ENCODE measurements at regions not wholly inside any gene's neighbourhood (a gene's known extent, or its start where the extent isn't known, plus 50 kb on each side); places are given as distances from the start of the nearest gene placed in this dataset.
A peak's percentile ranks its signal among the peaks of the same experiment; 100 is the strongest.

GRCh38 chr1:234963904-234964702 lies 164.5 kb downstream of the TOMM20 start (continued):
- no peak for TF ChIP-seq GMEB2 (CRISPR knock-in tag; IDR thresholded peaks at IDR 0.05; ENCODE audit: low read depth)
- TF ChIP-seq, protein P1, sequence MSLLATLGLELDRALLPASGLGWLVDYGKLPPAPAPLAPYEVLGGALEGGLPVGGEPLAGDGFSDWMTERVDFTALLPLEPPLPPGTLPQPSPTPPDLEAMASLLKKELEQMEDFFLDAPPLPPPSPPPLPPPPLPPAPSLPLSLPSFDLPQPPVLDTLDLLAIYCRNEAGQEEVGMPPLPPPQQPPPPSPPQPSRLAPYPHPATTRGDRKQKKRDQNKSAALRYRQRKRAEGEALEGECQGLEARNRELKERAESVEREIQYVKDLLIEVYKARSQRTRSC (CRISPR knock-in tag; IDR thresholded peaks at IDR 0.05; ENCODE audit: low read depth), result no peak
- TF ChIP-seq ZBTB33 (CRISPR knock-in tag; IDR thresholded peaks at IDR 0.05), result 0 out of 2 replicates have a peak, but pooled peaks have one; percentile 19
- TF ChIP-seq HOXA5 (CRISPR knock-in tag; IDR thresholded peaks at IDR 0.05), result no peak
- 0 out of 2 replicates have a peak, but pooled peaks have one; percentile 31 for TF ChIP-seq FOXO4 (CRISPR knock-in tag; conservative IDR thresholded peaks at IDR 0.05)
- TF ChIP-seq, protein P2, sequence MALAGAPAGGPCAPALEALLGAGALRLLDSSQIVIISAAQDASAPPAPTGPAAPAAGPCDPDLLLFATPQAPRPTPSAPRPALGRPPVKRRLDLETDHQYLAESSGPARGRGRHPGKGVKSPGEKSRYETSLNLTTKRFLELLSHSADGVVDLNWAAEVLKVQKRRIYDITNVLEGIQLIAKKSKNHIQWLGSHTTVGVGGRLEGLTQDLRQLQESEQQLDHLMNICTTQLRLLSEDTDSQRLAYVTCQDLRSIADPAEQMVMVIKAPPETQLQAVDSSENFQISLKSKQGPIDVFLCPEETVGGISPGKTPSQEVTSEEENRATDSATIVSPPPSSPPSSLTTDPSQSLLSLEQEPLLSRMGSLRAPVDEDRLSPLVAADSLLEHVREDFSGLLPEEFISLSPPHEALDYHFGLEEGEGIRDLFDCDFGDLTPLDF (CRISPR knock-in tag; IDR thresholded peaks at IDR 0.05), result no peak
- no peak for TF ChIP-seq ZNF281 (CRISPR knock-in tag; IDR thresholded peaks at IDR 0.05; ENCODE audit: borderline replicate concordance)
- TF ChIP-seq NFKB2 (CRISPR knock-in tag; IDR thresholded peaks at IDR 0.05; ENCODE audit: borderline replicate concordance), result 0 out of 2 replicates have a peak, but pooled peaks have one; percentile 40
- TF ChIP-seq ZNF564 (CRISPR knock-in tag; IDR thresholded peaks at IDR 0.05), result 0 out of 2 replicates have a peak, but pooled peaks have one; percentile 8
- TF ChIP-seq NR2F1 (CRISPR knock-in tag; IDR thresholded peaks at IDR 0.05), result no peak; a peak in 1 of 4 replicates
- TF ChIP-seq, protein P3, sequence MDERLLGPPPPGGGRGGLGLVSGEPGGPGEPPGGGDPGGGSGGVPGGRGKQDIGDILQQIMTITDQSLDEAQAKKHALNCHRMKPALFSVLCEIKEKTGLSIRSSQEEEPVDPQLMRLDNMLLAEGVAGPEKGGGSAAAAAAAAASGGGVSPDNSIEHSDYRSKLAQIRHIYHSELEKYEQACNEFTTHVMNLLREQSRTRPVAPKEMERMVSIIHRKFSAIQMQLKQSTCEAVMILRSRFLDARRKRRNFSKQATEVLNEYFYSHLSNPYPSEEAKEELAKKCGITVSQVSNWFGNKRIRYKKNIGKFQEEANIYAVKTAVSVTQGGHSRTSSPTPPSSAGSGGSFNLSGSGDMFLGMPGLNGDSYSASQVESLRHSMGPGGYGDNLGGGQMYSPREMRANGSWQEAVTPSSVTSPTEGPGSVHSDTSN (CRISPR knock-in tag; IDR thresholded peaks at IDR 0.05), result no peak
- TF ChIP-seq AGO2 (optimal IDR thresholded peaks at IDR 0.05; ENCODE audit: low read depth, low read length), result peak; percentile 18
- TF ChIP-seq, protein P4, sequence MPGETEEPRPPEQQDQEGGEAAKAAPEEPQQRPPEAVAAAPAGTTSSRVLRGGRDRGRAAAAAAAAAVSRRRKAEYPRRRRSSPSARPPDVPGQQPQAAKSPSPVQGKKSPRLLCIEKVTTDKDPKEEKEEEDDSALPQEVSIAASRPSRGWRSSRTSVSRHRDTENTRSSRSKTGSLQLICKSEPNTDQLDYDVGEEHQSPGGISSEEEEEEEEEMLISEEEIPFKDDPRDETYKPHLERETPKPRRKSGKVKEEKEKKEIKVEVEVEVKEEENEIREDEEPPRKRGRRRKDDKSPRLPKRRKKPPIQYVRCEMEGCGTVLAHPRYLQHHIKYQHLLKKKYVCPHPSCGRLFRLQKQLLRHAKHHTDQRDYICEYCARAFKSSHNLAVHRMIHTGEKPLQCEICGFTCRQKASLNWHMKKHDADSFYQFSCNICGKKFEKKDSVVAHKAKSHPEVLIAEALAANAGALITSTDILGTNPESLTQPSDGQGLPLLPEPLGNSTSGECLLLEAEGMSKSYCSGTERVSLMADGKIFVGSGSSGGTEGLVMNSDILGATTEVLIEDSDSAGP (CRISPR knock-in tag; IDR thresholded peaks at IDR 0.05; ENCODE audit: borderline replicate concordance), result peak; percentile 14; the same call in 1 of the 2 replicates
- peak; percentile 75; the same call in 1 of the 2 replicates for TF ChIP-seq GATAD2A (CRISPR knock-in tag; IDR thresholded peaks at IDR 0.05)
